Activated CD8-positive, alpha-beta T cell treated with anti-CD3 and anti-CD28 coated beads for 36 hours (primary cell): ENCODE measurements at regions not wholly inside any gene's neighbourhood (a gene's known extent, or its start where the extent isn't known, plus 50 kb on each side); places are given as distances from the start of the nearest gene placed in this dataset.

Experiments used
- ATAC-seq: fragments of 200-7000 bp; cut with Tn5 transposase; one replicate; pipeline ENCODE4 v1.10.0; 2021; ENCODE audit warnings: mild to moderate bottlenecking, moderate library complexity
- CTCF ChIA-PET: fragments of 350-600 bp; sonication (Branson Sonifier 250); formaldehyde crosslinking; loops from one replicate; lab custom pipeline; 2021; ENCODE audit warnings: antibody characterized with exemption; lab: Charles Lee
- POLR2A ChIA-PET: fragments of 350-600 bp; sonication (Branson Sonifier 250); formaldehyde crosslinking; loops from one replicate; lab custom pipeline; 2021; ENCODE audit warnings: antibody characterized with exemption; lab: Charles Lee
- DNase-seq: peaks from one replicate; pipeline ENCODE4 v3.0.0-alpha.2; 2020
- H3K27ac Mint-ChIP-seq: one replicate; pipeline ENCODE4 v1.8.0; 2021; ENCODE audit warnings: mild to moderate bottlenecking, mixed read lengths
- H3K27me3 Mint-ChIP-seq: one replicate; pipeline ENCODE4 v1.8.0; 2021; ENCODE audit warnings: mixed read lengths
- H3K36me3 Mint-ChIP-seq: one replicate; pipeline ENCODE4 v1.8.0; 2021; ENCODE audit warnings: low read depth, mixed read lengths
- H3K4me1 Mint-ChIP-seq: one replicate; pipeline ENCODE4 v1.8.0; 2021; ENCODE audit warnings: low read depth, mixed read lengths
- H3K4me3 Mint-ChIP-seq: one replicate; pipeline ENCODE4 v1.8.0; 2021; ENCODE audit warnings: mild to moderate bottlenecking, moderate library complexity, mixed read lengths
- H3K9me3 Mint-ChIP-seq: one replicate; pipeline ENCODE4 v1.8.0; 2021; ENCODE audit warnings: mixed read lengths
- intact Hi-C: fragments of 100-400 bp; cut with micrococcal nuclease; formaldehyde crosslinking; loops from one replicate; pipeline ENCODE4 v1.10.0; 2022
- TF ChIP-seq, protein P1 (sequence below): fragments of 200-600 bp; IDR thresholded peaks from one replicate; pipeline ENCODE4 v1.8.0; 2022; ENCODE audit warnings: antibody characterized with exemption, mild to moderate bottlenecking

DNA sequence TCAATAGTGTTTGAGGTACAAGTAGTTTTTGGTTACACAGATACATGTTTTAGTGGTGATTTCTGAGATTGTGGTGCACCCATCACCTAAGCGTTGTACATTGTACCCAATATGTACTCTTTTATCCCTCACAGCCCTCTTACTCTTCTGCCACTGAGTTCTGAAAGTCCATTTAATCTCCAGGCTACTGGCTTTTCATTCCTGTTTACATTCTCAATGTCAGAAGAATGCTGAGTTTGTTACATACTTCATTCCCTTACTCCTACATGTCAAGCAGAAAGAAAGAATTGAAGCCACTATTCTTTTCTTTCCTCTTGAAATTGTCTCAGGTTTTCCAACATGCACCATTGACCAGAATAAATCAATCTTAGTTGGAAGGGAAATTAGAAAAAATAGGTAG, 1565.9 kb downstream of the PLA2G4A start:
- intact Hi-C loops: no loop called here
- DNase-seq (no peak), ATAC-seq (no peak)
- no peaks in the 10 kb centered on the region for H3K4me1 Mint-ChIP-seq
- H3K27ac Mint-ChIP-seq: no peak overlapping the region
- H3K4me3 Mint-ChIP-seq: no peak overlapping the region
- H3K27me3 Mint-ChIP-seq: no peaks in the 10 kb centered on the region
- CTCF ChIA-PET: no interaction called here
- POLR2A ChIA-PET: no interaction called here
- peaks cover 7% of the 10 kb centered on the region for H3K9me3 Mint-ChIP-seq
- no peaks in the 10 kb centered on the region for H3K36me3 Mint-ChIP-seq
- TF ChIP-seq, protein P1, sequence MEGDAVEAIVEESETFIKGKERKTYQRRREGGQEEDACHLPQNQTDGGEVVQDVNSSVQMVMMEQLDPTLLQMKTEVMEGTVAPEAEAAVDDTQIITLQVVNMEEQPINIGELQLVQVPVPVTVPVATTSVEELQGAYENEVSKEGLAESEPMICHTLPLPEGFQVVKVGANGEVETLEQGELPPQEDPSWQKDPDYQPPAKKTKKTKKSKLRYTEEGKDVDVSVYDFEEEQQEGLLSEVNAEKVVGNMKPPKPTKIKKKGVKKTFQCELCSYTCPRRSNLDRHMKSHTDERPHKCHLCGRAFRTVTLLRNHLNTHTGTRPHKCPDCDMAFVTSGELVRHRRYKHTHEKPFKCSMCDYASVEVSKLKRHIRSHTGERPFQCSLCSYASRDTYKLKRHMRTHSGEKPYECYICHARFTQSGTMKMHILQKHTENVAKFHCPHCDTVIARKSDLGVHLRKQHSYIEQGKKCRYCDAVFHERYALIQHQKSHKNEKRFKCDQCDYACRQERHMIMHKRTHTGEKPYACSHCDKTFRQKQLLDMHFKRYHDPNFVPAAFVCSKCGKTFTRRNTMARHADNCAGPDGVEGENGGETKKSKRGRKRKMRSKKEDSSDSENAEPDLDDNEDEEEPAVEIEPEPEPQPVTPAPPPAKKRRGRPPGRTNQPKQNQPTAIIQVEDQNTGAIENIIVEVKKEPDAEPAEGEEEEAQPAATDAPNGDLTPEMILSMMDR: no peak

DNA sequence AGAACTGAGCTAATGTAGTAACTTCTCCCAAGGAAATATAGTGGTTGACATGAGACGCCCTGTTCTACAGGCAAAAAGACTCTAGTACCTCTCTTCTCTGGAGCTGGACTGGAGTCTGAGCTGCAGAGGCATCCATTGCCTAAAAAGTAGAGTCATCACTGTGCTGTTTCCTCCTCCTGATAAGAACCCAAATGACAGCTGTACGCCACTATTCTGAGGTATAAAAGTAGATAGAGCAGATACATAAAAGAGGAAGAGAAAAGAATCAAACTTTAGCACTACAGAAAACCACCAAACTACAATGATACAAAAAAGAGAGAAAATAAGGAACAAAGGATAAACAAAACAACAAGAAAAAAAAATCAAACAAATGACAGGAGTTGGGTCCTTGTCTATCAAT, 1568.8 kb downstream of the PLA2G4A start:
- ATAC-seq (no peak), DNase-seq (no peak)
- no peak overlapping the region for H3K4me3 Mint-ChIP-seq
- TF ChIP-seq, protein P1: no peak
- no peaks in the 10 kb centered on the region for H3K4me1 Mint-ChIP-seq
- H3K27ac Mint-ChIP-seq: no peak overlapping the region
- intact Hi-C loops: no loop called here
- H3K9me3 Mint-ChIP-seq: peaks cover 9% of the 10 kb centered on the region
- H3K27me3 Mint-ChIP-seq: no peaks in the 10 kb centered on the region
- ChIA-PET POLR2A (no interaction called here), CTCF (no interaction called here)
- H3K36me3 Mint-ChIP-seq: no peaks in the 10 kb centered on the region

- intact Hi-C loops: no loop called here
- Mint-ChIP-seq H3K36me3 (no peaks in the 10 kb centered on the region), H3K27me3 (no peaks in the 10 kb centered on the region), H3K27ac (no peak overlapping the region), H3K9me3 (peaks cover 4% of the 10 kb centered on the region), H3K4me3 (no peak overlapping the region), H3K4me1 (no peaks in the 10 kb centered on the region)
- no peak for ATAC-seq
- POLR2A ChIA-PET: no interaction called here
- no peak for DNase-seq
- CTCF ChIA-PET: no interaction called here
- TF ChIP-seq, protein P1: no peak
These were observed 1574.2 kb downstream of the PLA2G4A start for GRCh38 chr1:188402986-188403385.

- DNase-seq: no peak
- no peaks in the 10 kb centered on the region for H3K36me3 Mint-ChIP-seq
- no peak for ATAC-seq
- ChIA-PET POLR2A (no interaction called here), CTCF (no interaction called here)
- H3K4me1 Mint-ChIP-seq: no peaks in the 10 kb centered on the region
- H3K27ac Mint-ChIP-seq: no peak overlapping the region
- H3K4me3 Mint-ChIP-seq: no peak overlapping the region
- H3K27me3 Mint-ChIP-seq: no peaks in the 10 kb centered on the region
- TF ChIP-seq, protein P1: no peak
- peaks cover 8% of the 10 kb centered on the region for H3K9me3 Mint-ChIP-seq
- intact Hi-C loops: no loop called here
These were observed 1577.9 kb downstream of the PLA2G4A start for GRCh38 chr1:188406636-188407035.

DNA sequence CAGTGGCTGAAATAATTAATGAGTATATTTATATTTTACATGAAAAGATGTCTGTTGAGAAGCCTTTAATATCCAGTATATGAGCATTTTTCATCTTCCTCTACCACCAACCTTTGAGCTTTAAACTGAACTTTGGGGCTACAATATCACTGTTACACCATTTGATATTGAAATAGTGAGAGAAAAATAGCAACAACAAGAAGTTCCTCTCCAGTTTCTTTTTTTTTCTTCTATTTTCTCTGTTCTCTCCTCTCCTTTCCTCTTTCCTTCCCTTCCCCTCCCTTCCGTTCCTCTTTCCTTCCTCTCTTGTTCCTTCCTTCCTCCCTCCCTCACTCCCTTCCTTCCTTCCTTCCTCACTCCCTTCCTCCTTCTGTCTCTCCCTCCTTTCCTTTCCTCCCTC, 1591.4 kb downstream of the PLA2G4A start:
- Mint-ChIP-seq H3K9me3 (no peaks in the 10 kb centered on the region), H3K36me3 (no peaks in the 10 kb centered on the region), H3K27ac (no peak overlapping the region), H3K4me1 (no peaks in the 10 kb centered on the region), H3K27me3 (no peaks in the 10 kb centered on the region), H3K4me3 (no peak overlapping the region)
- intact Hi-C loops: no loop called here
- no peak for ATAC-seq
- POLR2A ChIA-PET: no interaction called here
- CTCF ChIA-PET: no interaction called here
- DNase-seq: no peak
- TF ChIP-seq, protein P1: no peak
